ENCODE measurements at regions not wholly inside any gene's neighbourhood (a gene's known extent, or its start where the extent isn't known, plus 50 kb on each side); places are given as distances from the start of the nearest gene placed in this dataset.

DNA sequence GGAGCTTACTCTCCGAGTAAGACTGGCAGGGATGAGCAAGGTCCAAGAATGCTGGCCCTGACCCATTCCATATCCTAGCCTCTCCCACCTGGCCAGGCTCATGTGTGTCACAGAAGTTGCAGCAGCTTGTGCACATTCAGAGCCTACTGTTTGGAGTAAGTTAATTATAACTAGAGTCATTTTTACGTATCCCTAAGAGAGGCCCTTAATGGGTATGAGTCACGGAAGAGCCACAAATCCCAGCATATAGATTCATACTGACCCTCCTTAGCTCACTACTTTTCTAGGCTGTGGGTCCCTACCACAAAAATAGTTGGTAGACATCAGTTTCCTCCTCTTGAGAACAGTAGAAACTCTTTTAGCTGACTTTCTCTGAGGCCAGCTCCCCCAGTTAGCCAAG is 118.3 kb upstream of the FRG1 start (continued):
- TF ChIP-seq, protein P1, sequence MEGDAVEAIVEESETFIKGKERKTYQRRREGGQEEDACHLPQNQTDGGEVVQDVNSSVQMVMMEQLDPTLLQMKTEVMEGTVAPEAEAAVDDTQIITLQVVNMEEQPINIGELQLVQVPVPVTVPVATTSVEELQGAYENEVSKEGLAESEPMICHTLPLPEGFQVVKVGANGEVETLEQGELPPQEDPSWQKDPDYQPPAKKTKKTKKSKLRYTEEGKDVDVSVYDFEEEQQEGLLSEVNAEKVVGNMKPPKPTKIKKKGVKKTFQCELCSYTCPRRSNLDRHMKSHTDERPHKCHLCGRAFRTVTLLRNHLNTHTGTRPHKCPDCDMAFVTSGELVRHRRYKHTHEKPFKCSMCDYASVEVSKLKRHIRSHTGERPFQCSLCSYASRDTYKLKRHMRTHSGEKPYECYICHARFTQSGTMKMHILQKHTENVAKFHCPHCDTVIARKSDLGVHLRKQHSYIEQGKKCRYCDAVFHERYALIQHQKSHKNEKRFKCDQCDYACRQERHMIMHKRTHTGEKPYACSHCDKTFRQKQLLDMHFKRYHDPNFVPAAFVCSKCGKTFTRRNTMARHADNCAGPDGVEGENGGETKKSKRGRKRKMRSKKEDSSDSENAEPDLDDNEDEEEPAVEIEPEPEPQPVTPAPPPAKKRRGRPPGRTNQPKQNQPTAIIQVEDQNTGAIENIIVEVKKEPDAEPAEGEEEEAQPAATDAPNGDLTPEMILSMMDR (IDR thresholded peaks at IDR 0.05), result no peak
- TF ChIP-seq FOXS1 (CRISPR knock-in tag; IDR thresholded peaks at IDR 0.05), result no peak
- TF ChIP-seq, protein P2, sequence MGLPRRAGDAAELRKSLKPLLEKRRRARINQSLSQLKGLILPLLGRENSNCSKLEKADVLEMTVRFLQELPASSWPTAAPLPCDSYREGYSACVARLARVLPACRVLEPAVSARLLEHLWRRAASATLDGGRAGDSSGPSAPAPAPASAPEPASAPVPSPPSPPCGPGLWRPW (IDR thresholded peaks at IDR 0.05), result no peak

DNA sequence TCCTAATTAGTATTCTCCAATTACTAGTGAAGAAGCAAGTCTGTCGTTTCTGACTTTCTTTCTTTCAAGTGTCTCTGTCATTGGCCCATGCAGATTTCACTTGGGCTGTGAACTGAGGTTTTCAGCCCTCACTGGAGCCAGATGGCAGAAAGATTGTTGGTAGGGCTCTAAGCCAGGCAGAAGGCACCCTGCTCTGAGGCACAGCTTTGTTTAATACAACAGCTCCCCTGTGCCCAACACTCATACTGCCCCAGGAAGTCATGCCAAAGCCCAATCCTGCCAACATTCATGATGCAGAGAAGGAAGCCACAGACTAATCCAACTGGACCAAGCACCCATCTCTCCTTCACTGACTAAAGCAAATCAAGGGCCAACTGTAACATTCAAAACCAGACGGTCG is 117.1 kb upstream of the FRG1 start:
- H3K4me2 ChIP-seq, result no peak overlapping the region
- ChIA-PET CTCF (interaction anchor here (1.3 kb wide), 1 partner anchor 14 kb away, joined by 3 read pairs; no protein-coding TSS in a partner anchor), POLR2A (no interaction called here)
- ATAC-seq (no peak), DNase-seq (ENCODE audit: low read depth in 1 of 2, low spot score in 1 of 2) (no peak), FAIRE-seq (no peak)
- no peak overlapping the region for H3K4me3 ChIP-seq
- WGBS (ENCODE audit: missing lambda C conversion rate), result 29% methylated on average over 3 of the region's 3 CpGs
- no peak overlapping the region for H3K27ac ChIP-seq
- no peaks in the 10 kb centered on the region for H3K4me1 ChIP-seq
- no peak for TF ChIP-seq MYC (IDR thresholded peaks at IDR 0.05; ENCODE audit: borderline replicate concordance, low read length)
- TF ChIP-seq HOXB13 (CRISPR knock-in tag; IDR thresholded peaks at IDR 0.05; ENCODE audit: low read depth), result no peak
- no peak for TF ChIP-seq TFCP2L1 (CRISPR knock-in tag; IDR thresholded peaks at IDR 0.05)
- TF ChIP-seq, protein P2 (IDR thresholded peaks at IDR 0.05), result no peak
- no peak for TF ChIP-seq MAFK (IDR thresholded peaks at IDR 0.05; ENCODE audit: partially characterized antibody)
- TF ChIP-seq, protein P3, sequence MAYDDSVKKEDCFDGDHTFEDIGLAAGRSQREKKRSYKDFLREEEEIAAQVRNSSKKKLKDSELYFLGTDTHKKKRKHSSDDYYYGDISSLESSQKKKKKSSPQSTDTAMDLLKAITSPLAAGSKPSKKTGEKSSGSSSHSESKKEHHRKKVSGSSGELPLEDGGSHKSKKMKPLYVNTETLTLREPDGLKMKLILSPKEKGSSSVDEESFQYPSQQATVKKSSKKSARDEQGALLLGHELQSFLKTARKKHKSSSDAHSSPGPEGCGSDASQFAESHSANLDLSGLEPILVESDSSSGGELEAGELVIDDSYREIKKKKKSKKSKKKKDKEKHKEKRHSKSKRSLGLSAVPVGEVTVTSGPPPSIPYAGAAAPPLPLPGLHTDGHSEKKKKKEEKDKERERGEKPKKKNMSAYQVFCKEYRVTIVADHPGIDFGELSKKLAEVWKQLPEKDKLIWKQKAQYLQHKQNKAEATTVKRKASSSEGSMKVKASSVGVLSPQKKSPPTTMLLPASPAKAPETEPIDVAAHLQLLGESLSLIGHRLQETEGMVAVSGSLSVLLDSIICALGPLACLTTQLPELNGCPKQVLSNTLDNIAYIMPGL (CRISPR knock-in tag; IDR thresholded peaks at IDR 0.05; ENCODE audit: borderline replicate concordance), result no peak
- TF ChIP-seq FOSL2 (IDR thresholded peaks at IDR 0.05), result no peak
- TF ChIP-seq FOSL2 (CRISPR knock-in tag; IDR thresholded peaks at IDR 0.05), result no peak
- no peaks in the 10 kb centered on the region for H3K9me3 ChIP-seq

DNA sequence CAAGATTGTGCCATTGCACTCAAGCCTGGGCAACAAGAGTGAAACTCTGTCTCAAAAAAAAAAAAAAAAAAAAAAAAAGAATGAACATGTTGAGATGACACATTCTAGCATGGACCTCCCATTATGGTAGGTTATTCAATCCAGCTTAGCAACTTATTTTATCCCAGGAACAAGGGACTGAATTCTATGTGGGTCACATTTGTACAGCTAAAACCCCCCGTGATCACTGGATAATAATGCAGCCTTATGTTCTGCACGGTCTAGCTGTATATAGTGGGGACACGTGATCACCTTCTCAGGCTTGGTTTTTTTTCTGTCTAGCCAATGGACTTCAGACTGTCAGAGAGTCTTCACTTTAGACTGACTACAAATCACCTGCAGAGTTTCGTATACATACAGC is 115.2 kb upstream of the FRG1 start:
- Histone ChIP-seq H3K27ac (no peak overlapping the region), H3K4me3 (no peak overlapping the region), H3K9me3 (no peaks in the 10 kb centered on the region), H3K4me1 (no peaks in the 10 kb centered on the region), H3K4me2 (no peak overlapping the region)
- POLR2A ChIA-PET, result no interaction called here
- TF ChIP-seq, protein P4, sequence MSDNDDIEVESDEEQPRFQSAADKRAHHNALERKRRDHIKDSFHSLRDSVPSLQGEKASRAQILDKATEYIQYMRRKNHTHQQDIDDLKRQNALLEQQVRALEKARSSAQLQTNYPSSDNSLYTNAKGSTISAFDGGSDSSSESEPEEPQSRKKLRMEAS (IDR thresholded peaks at IDR 0.05), result no peak
- TF ChIP-seq EP300 (IDR thresholded peaks at IDR 0.05) (no peak), MAZ (IDR thresholded peaks at IDR 0.05; ENCODE audit: borderline replicate concordance, low read depth, low read length) (no peak), FOXS1 (CRISPR knock-in tag; IDR thresholded peaks at IDR 0.05) (no peak), SREBF2 (IDR thresholded peaks at IDR 0.05) (no peak), MAFK (IDR thresholded peaks at IDR 0.05; ENCODE audit: partially characterized antibody) (no peak), HDAC2 (IDR thresholded peaks at IDR 0.05) (no peak), ZFP36 (IDR thresholded peaks at IDR 0.05; ENCODE audit: borderline replicate concordance, partially characterized antibody) (no peak), GATA3 (IDR thresholded peaks at IDR 0.05; ENCODE audit: borderline replicate concordance) (no peak), PHF8 (IDR thresholded peaks at IDR 0.05; ENCODE audit: borderline replicate concordance, low read depth) (no peak), ZNF302 (CRISPR knock-in tag; IDR thresholded peaks at IDR 0.05) (no peak), TP53 (CRISPR knock-in tag; IDR thresholded peaks at IDR 0.05) (no peak), SMC3 (IDR thresholded peaks at IDR 0.05) (no peak), JUN (IDR thresholded peaks at IDR 0.05) (no peak)
- TF ChIP-seq, protein P5, sequence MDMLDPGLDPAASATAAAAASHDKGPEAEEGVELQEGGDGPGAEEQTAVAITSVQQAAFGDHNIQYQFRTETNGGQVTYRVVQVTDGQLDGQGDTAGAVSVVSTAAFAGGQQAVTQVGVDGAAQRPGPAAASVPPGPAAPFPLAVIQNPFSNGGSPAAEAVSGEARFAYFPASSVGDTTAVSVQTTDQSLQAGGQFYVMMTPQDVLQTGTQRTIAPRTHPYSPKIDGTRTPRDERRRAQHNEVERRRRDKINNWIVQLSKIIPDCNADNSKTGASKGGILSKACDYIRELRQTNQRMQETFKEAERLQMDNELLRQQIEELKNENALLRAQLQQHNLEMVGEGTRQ (IDR thresholded peaks at IDR 0.05), result no peak
- WGBS (ENCODE audit: missing lambda C conversion rate), result 0% methylated on average over 4 of the region's 4 CpGs
- no peak for FAIRE-seq
- no peak for DNase-seq (ENCODE audit: low read depth in 1 of 2, low spot score in 1 of 2)
- ATAC-seq, result no peak
- CTCF ChIA-PET, result no interaction called here

Data from A549 (cell line).